Stimulated activated CD8-positive, alpha-beta memory T cell treated with anti-CD3 and anti-CD28 coated beads, Interleukin-15, amount 100 ng/mL, for 1 hour (primary cell): ENCODE measurements at regions not wholly inside any gene's neighbourhood (a gene's known extent, or its start where the extent isn't known, plus 50 kb on each side); places are given as distances from the start of the nearest gene placed in this dataset.

Source experiments
- DNase-seq: peaks from one replicate; pipeline ENCODE4 v3.0.0-alpha.2; 2020; ENCODE audit warnings: low read depth

GRCh38 chr2:14263053-14263452 is 369.5 kb upstream of the LRATD1 start:
- DNase-seq, result no peak

GRCh38 chr2:14270036-14270582 is 362.4 kb upstream of the LRATD1 start:
- no peak for DNase-seq

GRCh38 chr2:14272396-14273075 is 360.0 kb upstream of the LRATD1 start:
- no peak for DNase-seq

GRCh38 chr2:14273650-14274049 is 358.9 kb upstream of the LRATD1 start:
- DNase-seq, result no peak

- no peak for DNase-seq
These were observed 348.3 kb upstream of the LRATD1 start for GRCh38 chr2:14284244-14284643.

GRCh38 chr2:14285812-14286211 is 346.7 kb upstream of the LRATD1 start:
- no peak for DNase-seq

GRCh38 chr2:14288016-14288415 is 344.5 kb upstream of the LRATD1 start:
- no peak for DNase-seq

GRCh38 chr2:14292964-14293363 is 339.6 kb upstream of the LRATD1 start:
- no peak for DNase-seq

- DNase-seq, result no peak
These were observed 335.2 kb upstream of the LRATD1 start for GRCh38 chr2:14297340-14297739.

GRCh38 chr2:14297906-14298305 is 334.6 kb upstream of the LRATD1 start:
- no peak for DNase-seq

GRCh38 chr2:14301331-14301730 is 331.2 kb upstream of the LRATD1 start:
- no peak for DNase-seq

- no peak for DNase-seq
These were observed 329.0 kb upstream of the LRATD1 start for GRCh38 chr2:14303366-14304115.

- DNase-seq, result no peak
These were observed 328.2 kb upstream of the LRATD1 start for GRCh38 chr2:14304326-14304725.

GRCh38 chr2:14306268-14306861 is 326.2 kb upstream of the LRATD1 start:
- DNase-seq, result no peak

GRCh38 chr2:14313341-14313740 is 319.2 kb upstream of the LRATD1 start:
- DNase-seq, result no peak

- no peak for DNase-seq
These were observed 315.9 kb upstream of the LRATD1 start for GRCh38 chr2:14316594-14316993.

- no peak for DNase-seq
These were observed 311.2 kb upstream of the LRATD1 start for GRCh38 chr2:14321357-14321756.

- no peak for DNase-seq
These were observed 310.2 kb upstream of the LRATD1 start for GRCh38 chr2:14322306-14322705.

- DNase-seq, result no peak
These were observed 308.2 kb upstream of the LRATD1 start for GRCh38 chr2:14324308-14324707.

GRCh38 chr2:14330884-14331283 is 301.6 kb upstream of the LRATD1 start:
- no peak for DNase-seq

GRCh38 chr2:14336759-14337382 is 295.6 kb upstream of the LRATD1 start:
- no peak for DNase-seq

GRCh38 chr2:14340703-14341102 is 291.8 kb upstream of the LRATD1 start:
- no peak for DNase-seq

- no peak for DNase-seq
These were observed 290.2 kb upstream of the LRATD1 start for GRCh38 chr2:14342313-14342712.
